ENCODE measurements at regions not wholly inside any gene's neighbourhood (a gene's known extent, or its start where the extent isn't known, plus 50 kb on each side); places are given as distances from the start of the nearest gene placed in this dataset.

- TF ChIP-seq CTCF (conservative IDR thresholded peaks at IDR 0.05; ENCODE audit: low read depth in 2 of 2): no peak
- TF ChIP-seq NANOG (IDR thresholded peaks at IDR 0.05; ENCODE audit: borderline replicate concordance): no peak
- TF ChIP-seq, protein P1, sequence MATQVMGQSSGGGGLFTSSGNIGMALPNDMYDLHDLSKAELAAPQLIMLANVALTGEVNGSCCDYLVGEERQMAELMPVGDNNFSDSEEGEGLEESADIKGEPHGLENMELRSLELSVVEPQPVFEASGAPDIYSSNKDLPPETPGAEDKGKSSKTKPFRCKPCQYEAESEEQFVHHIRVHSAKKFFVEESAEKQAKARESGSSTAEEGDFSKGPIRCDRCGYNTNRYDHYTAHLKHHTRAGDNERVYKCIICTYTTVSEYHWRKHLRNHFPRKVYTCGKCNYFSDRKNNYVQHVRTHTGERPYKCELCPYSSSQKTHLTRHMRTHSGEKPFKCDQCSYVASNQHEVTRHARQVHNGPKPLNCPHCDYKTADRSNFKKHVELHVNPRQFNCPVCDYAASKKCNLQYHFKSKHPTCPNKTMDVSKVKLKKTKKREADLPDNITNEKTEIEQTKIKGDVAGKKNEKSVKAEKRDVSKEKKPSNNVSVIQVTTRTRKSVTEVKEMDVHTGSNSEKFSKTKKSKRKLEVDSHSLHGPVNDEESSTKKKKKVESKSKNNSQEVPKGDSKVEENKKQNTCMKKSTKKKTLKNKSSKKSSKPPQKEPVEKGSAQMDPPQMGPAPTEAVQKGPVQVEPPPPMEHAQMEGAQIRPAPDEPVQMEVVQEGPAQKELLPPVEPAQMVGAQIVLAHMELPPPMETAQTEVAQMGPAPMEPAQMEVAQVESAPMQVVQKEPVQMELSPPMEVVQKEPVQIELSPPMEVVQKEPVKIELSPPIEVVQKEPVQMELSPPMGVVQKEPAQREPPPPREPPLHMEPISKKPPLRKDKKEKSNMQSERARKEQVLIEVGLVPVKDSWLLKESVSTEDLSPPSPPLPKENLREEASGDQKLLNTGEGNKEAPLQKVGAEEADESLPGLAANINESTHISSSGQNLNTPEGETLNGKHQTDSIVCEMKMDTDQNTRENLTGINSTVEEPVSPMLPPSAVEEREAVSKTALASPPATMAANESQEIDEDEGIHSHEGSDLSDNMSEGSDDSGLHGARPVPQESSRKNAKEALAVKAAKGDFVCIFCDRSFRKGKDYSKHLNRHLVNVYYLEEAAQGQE (IDR thresholded peaks at IDR 0.05; ENCODE audit: unreplicated experiment): no peak
- no peak for TF ChIP-seq ZNF331 (CRISPR knock-in tag; IDR thresholded peaks at IDR 0.05; ENCODE audit: low read depth)
- TF ChIP-seq ZNF114 (CRISPR knock-in tag; IDR thresholded peaks at IDR 0.05): no peak
- no peak for TF ChIP-seq JUNB (IDR thresholded peaks at IDR 0.05; ENCODE audit: unreplicated experiment)
- TF ChIP-seq CREB1 (CRISPR knock-in tag; IDR thresholded peaks at IDR 0.05; ENCODE audit: low read depth): no peak
- TF ChIP-seq EZH2 (IDR thresholded peaks at IDR 0.05; ENCODE audit: low read depth, unreplicated experiment): no peak
Observed at GRCh38 chr7:68562323-68562899, 1035.9 kb upstream of the AUTS2 start (continued).

DNA sequence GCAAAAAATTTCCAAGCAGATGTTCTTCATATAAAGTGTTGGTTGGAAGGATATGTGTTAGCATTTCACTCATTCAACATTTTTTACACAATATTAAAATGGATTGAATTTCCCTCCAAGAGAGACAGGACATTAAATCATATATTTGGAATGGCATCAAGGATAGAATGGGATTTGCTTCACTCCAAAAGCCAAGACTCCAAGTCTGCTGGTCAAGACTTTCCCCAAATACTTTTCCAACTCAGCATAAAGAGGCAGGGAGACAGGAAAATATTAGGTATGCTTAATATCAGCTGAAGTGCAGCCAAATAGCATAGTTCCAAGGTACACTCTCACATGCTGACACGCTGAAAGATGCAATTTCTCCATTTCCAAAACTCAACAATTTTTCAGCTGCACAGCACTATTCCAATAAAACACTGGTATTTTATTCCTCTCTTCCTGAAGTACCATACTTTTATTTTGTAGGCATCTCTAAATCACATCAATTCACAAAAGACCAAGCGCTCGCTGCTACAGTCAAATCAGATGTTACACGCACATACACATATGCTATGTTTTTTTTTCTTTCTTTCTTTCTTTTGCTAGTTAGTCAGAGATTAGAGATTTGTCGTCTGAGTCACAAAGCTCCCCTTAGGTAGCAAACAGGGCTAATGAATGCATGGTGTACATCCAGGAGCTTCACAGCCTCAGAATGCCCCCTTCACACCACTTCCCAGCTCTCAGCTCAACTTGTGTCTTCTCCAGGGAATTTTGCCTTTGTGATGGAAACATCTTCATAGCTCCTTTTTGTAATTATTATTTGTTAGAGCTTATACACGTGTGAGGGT is 1033.8 kb upstream of the AUTS2 start:
- H3K9me2 ChIP-seq (ENCODE audit: insufficient read depth): no peaks in the 10 kb centered on the region
- no peak overlapping the region for H3K27ac ChIP-seq (ENCODE audit: low read depth)
- Mint-ChIP-seq H3K27ac (no peak overlapping the region), H3K36me3 (ENCODE audit: low read depth) (peaks cover 38% of the 10 kb centered on the region), H3K4me1 (no peaks in the 10 kb centered on the region), H3K27me3 (ENCODE audit: insufficient read depth, low read depth, poor library complexity) (peaks cover 4% of the 10 kb centered on the region), H3K4me3 (no peak overlapping the region), H3K9me3 (peaks cover 100% of the 10 kb centered on the region)
- DNase-seq (ENCODE audit: low spot score) (no peak), ATAC-seq (no peak)
- H3K79me2 ChIP-seq (replicated peaks; ENCODE audit: insufficient read depth): no peaks in the 10 kb centered on the region
- H3K4me2 ChIP-seq: no peak overlapping the region
- H3K36me3 ChIP-seq (ENCODE audit: insufficient read depth): no peaks in the 10 kb centered on the region; the same call in 1 of the 2 replicates
- no peaks in the 10 kb centered on the region for H3K27me3 ChIP-seq (ENCODE audit: insufficient read depth)
- no peaks in the 10 kb centered on the region for H3K4me1 ChIP-seq (ENCODE audit: insufficient read depth)
- H3K4me3 ChIP-seq: no peak overlapping the region
- H3F3A ChIP-seq (replicated peaks; ENCODE audit: low read depth): no peaks in the 10 kb centered on the region
- H4K20me1 ChIP-seq (replicated peaks; ENCODE audit: insufficient read depth): no peaks in the 10 kb centered on the region
- H2AFZ ChIP-seq: no peak overlapping the region
- no peak for TF ChIP-seq CTCF (conservative IDR thresholded peaks at IDR 0.05; ENCODE audit: low read depth in 2 of 2)
- no peak for TF ChIP-seq EZH2 (IDR thresholded peaks at IDR 0.05; ENCODE audit: low read depth, unreplicated experiment)
- TF ChIP-seq, protein P2, sequence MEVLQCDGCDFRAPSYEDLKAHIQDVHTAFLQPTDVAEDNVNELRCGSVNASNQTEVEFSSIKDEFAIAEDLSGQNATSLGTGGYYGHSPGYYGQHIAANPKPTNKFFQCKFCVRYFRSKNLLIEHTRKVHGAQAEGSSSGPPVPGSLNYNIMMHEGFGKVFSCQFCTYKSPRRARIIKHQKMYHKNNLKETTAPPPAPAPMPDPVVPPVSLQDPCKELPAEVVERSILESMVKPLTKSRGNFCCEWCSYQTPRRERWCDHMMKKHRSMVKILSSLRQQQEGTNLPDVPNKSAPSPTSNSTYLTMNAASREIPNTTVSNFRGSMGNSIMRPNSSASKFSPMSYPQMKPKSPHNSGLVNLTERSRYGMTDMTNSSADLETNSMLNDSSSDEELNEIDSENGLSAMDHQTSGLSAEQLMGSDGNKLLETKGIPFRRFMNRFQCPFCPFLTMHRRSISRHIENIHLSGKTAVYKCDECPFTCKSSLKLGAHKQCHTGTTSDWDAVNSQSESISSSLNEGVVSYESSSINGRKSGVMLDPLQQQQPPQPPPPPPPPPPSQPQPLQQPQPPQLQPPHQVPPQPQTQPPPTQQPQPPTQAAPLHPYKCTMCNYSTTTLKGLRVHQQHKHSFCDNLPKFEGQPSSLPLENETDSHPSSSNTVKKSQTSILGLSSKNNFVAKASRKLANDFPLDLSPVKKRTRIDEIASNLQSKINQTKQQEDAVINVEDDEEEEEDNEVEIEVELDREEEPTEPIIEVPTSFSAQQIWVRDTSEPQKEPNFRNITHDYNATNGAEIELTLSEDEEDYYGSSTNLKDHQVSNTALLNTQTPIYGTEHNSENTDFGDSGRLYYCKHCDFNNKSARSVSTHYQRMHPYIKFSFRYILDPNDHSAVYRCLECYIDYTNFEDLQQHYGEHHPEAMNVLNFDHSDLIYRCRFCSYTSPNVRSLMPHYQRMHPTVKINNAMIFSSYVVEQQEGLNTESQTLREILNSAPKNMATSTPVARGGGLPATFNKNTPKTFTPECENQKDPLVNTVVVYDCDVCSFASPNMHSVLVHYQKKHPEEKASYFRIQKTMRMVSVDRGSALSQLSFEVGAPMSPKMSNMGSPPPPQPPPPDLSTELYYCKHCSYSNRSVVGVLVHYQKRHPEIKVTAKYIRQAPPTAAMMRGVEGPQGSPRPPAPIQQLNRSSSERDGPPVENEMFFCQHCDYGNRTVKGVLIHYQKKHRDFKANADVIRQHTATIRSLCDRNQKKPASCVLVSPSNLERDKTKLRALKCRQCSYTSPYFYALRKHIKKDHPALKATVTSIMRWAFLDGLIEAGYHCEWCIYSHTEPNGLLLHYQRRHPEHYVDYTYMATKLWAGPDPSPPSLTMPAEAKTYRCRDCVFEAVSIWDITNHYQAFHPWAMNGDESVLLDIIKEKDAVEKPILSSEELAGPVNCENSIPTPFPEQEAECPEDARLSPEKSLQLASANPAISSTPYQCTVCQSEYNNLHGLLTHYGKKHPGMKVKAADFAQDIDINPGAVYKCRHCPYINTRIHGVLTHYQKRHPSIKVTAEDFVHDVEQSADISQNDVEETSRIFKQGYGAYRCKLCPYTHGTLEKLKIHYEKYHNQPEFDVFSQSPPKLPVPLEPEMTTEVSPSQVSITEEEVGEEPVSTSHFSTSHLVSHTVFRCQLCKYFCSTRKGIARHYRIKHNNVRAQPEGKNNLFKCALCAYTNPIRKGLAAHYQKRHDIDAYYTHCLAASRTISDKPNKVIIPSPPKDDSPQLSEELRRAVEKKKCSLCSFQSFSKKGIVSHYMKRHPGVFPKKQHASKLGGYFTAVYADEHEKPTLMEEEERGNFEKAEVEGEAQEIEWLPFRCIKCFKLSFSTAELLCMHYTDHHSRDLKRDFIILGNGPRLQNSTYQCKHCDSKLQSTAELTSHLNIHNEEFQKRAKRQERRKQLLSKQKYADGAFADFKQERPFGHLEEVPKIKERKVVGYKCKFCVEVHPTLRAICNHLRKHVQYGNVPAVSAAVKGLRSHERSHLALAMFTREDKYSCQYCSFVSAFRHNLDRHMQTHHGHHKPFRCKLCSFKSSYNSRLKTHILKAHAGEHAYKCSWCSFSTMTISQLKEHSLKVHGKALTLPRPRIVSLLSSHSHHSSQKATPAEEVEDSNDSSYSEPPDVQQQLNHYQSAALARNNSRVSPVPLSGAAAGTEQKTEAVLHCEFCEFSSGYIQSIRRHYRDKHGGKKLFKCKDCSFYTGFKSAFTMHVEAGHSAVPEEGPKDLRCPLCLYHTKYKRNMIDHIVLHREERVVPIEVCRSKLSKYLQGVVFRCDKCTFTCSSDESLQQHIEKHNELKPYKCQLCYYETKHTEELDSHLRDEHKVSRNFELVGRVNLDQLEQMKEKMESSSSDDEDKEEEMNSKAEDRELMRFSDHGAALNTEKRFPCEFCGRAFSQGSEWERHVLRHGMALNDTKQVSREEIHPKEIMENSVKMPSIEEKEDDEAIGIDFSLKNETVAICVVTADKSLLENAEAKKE (CRISPR knock-in tag; IDR thresholded peaks at IDR 0.05): no peak
